ENCODE measurements at regions not wholly inside any gene's neighbourhood (a gene's known extent, or its start where the extent isn't known, plus 50 kb on each side); places are given as distances from the start of the nearest gene placed in this dataset.

DNA sequence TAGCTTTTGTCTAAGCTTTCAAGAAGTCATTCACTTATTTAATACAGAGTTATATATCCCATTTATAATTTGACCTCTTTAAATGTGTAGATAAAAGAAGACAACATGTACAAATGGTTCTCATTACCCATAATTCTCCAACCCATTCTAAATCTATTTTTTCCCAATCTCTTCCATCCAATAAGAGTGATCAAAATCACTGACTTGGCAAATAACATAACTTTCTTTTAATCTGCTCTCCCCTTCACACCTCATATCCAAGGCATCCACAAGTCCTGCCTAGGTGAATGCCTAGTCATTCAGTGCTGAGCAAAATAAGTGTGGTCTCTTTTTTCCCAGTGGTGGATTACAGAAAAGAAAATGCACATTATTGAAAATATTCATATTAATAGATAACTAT is 1231.1 kb downstream of the CDH11 start:
- TF ChIP-seq, protein P1, sequence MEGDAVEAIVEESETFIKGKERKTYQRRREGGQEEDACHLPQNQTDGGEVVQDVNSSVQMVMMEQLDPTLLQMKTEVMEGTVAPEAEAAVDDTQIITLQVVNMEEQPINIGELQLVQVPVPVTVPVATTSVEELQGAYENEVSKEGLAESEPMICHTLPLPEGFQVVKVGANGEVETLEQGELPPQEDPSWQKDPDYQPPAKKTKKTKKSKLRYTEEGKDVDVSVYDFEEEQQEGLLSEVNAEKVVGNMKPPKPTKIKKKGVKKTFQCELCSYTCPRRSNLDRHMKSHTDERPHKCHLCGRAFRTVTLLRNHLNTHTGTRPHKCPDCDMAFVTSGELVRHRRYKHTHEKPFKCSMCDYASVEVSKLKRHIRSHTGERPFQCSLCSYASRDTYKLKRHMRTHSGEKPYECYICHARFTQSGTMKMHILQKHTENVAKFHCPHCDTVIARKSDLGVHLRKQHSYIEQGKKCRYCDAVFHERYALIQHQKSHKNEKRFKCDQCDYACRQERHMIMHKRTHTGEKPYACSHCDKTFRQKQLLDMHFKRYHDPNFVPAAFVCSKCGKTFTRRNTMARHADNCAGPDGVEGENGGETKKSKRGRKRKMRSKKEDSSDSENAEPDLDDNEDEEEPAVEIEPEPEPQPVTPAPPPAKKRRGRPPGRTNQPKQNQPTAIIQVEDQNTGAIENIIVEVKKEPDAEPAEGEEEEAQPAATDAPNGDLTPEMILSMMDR (IDR thresholded peaks at IDR 0.05) = no peak
- TF ChIP-seq POLR2AphosphoS5 (IDR thresholded peaks at IDR 0.05) (no peak), POLR2A (IDR thresholded peaks at IDR 0.05) (no peak)

Measured in prostate gland (tissue), 2 donors.